Brain microvascular endothelial cell (primary cell): ENCODE measurements at regions not wholly inside any gene's neighbourhood (a gene's known extent, or its start where the extent isn't known, plus 50 kb on each side); places are given as distances from the start of the nearest gene placed in this dataset.
"Not testable (repeated sequence)": the region's sequence is repeated elsewhere in the genome, so short reads cannot be mapped to it uniquely, and the experiment has no call there.

ENCODE experiments used
- DNase-seq: peaks from one replicate; pipeline ENCODE4 v3.0.0-alpha.2; 2020
- H3K27ac ChIP-seq: fragments of 250-450 bp; sonication (Bioruptor Pico); 2 replicates; pipeline ENCODE4 v1.5.1; 2020; ENCODE audit warnings: mild to moderate bottlenecking, moderate library complexity
- H3K27me3 ChIP-seq: fragments of 250-450 bp; sonication (Bioruptor Pico); replicated peaks from 2 replicates; pipeline ENCODE4 v1.5.1; 2020; ENCODE audit warnings: mild to moderate bottlenecking
- H3K36me3 ChIP-seq: fragments of 250-450 bp; sonication (Bioruptor Pico); replicated peaks from 2 replicates; pipeline ENCODE4 v1.5.1; 2020; ENCODE audit warnings: mild to moderate bottlenecking
- H3K4me3 ChIP-seq: 2 replicates; pipeline ENCODE4 v1.5.1; 2011; ENCODE audit warnings: low read depth, mild to moderate bottlenecking, control low read depth, low read length, moderate library complexity
- CTCF ChIP-seq: IDR thresholded peaks from 2 replicates; pipeline ENCODE4 v1.5.1; 2011; ENCODE audit warnings: low read depth, mild to moderate bottlenecking, moderate library complexity, low read length, control low read depth, inconsistent platforms; ENCODE audit errors: missing control alignments
- in situ Hi-C: cut with HindIII; loops from 2 replicates; pipeline ENCODE4 v1.10.0; 2017; ENCODE audit warnings: low sequenced_read_pairs, low pct_ligation_motif_present

DNA sequence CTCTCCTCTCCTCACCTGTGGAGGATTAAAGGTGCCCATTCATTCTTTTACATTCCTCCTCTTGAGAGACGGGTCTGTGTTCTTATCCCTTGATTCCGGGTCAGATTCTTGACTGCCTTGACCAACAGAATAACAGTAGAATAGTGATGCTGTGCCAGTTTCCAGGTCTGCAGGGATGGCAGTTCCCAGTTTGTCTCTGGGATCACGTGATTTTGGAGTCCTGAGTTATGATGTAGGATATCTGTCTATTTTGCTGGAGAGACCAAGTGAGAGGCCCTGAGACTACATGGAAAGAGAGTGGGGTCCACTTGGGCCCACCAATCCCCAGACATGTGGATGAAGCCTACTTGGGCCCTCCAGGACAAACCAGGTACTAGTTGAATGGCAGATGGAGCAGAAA lies 142.8 kb downstream of the TTC8 start:
- H3K27ac ChIP-seq = no peak overlapping the region
- no peak for TF ChIP-seq CTCF
- no peaks in the 10 kb centered on the region for H3K27me3 ChIP-seq
- DNase-seq = no peak
- H3K36me3 ChIP-seq = no peaks in the 10 kb centered on the region
- H3K4me3 ChIP-seq = no peak overlapping the region
- in situ Hi-C loops = no loop called here

GRCh38 chr14:88975043-88975830 lies 150.8 kb downstream of the TTC8 start:
- H3K27ac ChIP-seq = no peak overlapping the region
- H3K36me3 ChIP-seq = no peaks in the 10 kb centered on the region
- no peak for DNase-seq
- no peak for TF ChIP-seq CTCF
- H3K27me3 ChIP-seq = no peaks in the 10 kb centered on the region
- H3K4me3 ChIP-seq = no peak overlapping the region
- in situ Hi-C loops = no loop called here

DNA sequence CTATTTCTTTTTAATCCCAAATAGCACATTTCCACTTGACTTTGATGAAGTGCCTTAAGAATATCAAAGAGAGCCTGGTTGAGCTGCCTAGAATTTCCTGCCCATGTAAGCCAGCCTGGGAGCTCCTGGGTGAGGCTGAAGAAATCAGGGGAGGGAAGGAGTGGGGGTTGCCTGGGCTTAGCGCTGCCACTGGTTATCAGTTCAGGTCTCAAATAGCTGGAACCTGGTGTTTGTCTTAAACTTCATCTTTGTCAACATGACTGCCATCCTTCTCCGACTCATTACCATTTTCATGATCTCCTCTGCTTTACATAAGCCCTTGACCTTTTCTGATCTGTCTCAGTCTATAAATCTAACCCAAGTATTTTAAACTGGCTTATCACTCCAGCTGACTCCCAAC lies 151.5 kb downstream of the TTC8 start:
- H3K27me3 ChIP-seq = no peaks in the 10 kb centered on the region
- TF ChIP-seq CTCF = no peak
- no peak overlapping the region for H3K4me3 ChIP-seq
- in situ Hi-C loops = no loop called here
- no peaks in the 10 kb centered on the region for H3K36me3 ChIP-seq
- no peak for DNase-seq
- no peak overlapping the region for H3K27ac ChIP-seq

- DNase-seq, H3K27me3 ChIP-seq, in situ Hi-C loops: not testable (repeated sequence)
Observed at GRCh38 chr14:88980907-88981306, 156.5 kb downstream of the TTC8 start.

GRCh38 chr14:88981948-88982347 lies 157.5 kb downstream of the TTC8 start:
- Histone ChIP-seq H3K36me3 (no peaks in the 10 kb centered on the region), H3K4me3 (no peak overlapping the region), H3K27me3 (no peaks in the 10 kb centered on the region), H3K27ac (no peak overlapping the region)
- peak; percentile 33 for DNase-seq
- no peak for TF ChIP-seq CTCF
- in situ Hi-C loops = no loop called here

More at GRCh38 chr14:88980907-88981306, 156.5 kb downstream of the TTC8 start:
- not testable (repeated sequence) for H3K27ac ChIP-seq, H3K36me3 ChIP-seq, H3K4me3 ChIP-seq

- peak overlapping the region; percentile 61 for H3K27ac ChIP-seq
- H3K27me3 ChIP-seq = no peaks in the 10 kb centered on the region
- peak; percentile 97 for DNase-seq
- in situ Hi-C loops = no loop called here
- no peak overlapping the region for H3K4me3 ChIP-seq
- no peak for TF ChIP-seq CTCF
- H3K36me3 ChIP-seq = no peaks in the 10 kb centered on the region
Observed at GRCh38 chr14:88983755-88984154, 159.3 kb downstream of the TTC8 start.
